DMS 273 (cell line): ENCODE measurements at regions not wholly inside any gene's neighbourhood (a gene's known extent, or its start where the extent isn't known, plus 50 kb on each side); places are given as distances from the start of the nearest gene placed in this dataset.
A peak's percentile ranks its signal among the peaks of the same experiment; 100 is the strongest.
"Not testable (repeated sequence)": the region's sequence is repeated elsewhere in the genome, so short reads cannot be mapped to it uniquely, and the experiment has no call there.

ENCODE experiments used
- DNase-seq: peaks from one replicate; lab custom pipeline; 2025; ENCODE audit not compliant: unreplicated experiment; lab: John Stamatoyannopoulos, UW

- no peak for DNase-seq
Observed at GRCh38 chr20:53891306-53891894, 179.0 kb downstream of the BCAS1 start.

- no peak for DNase-seq
Observed at GRCh38 chr20:53890443-53891305, 179.7 kb downstream of the BCAS1 start.

- DNase-seq = no peak
Observed at GRCh38 chr20:53889411-53890148, 180.8 kb downstream of the BCAS1 start.

GRCh38 chr20:53888951-53889350 lies 181.4 kb downstream of the BCAS1 start:
- no peak for DNase-seq

- no peak for DNase-seq
Observed at GRCh38 chr20:53888510-53888909, 181.9 kb downstream of the BCAS1 start.

- DNase-seq = no peak
Observed at GRCh38 chr20:53887973-53888372, 182.4 kb downstream of the BCAS1 start.

- no peak for DNase-seq
Observed at GRCh38 chr20:53884859-53885541, 185.4 kb downstream of the BCAS1 start.

GRCh38 chr20:53883098-53883911 lies 187.1 kb downstream of the BCAS1 start:
- DNase-seq = peak; percentile 28

- DNase-seq = not testable (repeated sequence)
Observed at GRCh38 chr20:53882438-53882986, 187.9 kb downstream of the BCAS1 start.

- DNase-seq = no peak
Observed at GRCh38 chr20:53881362-53881761, 189.0 kb downstream of the BCAS1 start.

GRCh38 chr20:53880108-53880641 lies 190.2 kb downstream of the BCAS1 start:
- no peak for DNase-seq

GRCh38 chr20:53879048-53879684 lies 191.2 kb downstream of the BCAS1 start:
- no peak for DNase-seq

- no peak for DNase-seq
Observed at GRCh38 chr20:53878262-53879047, 191.9 kb downstream of the BCAS1 start.

- DNase-seq = no peak
Observed at GRCh38 chr20:53876956-53877355, 193.4 kb downstream of the BCAS1 start.

- no peak for DNase-seq
Observed at GRCh38 chr20:53876470-53876869, 193.9 kb downstream of the BCAS1 start.

- DNase-seq = no peak
Observed at GRCh38 chr20:53875452-53875851, 194.9 kb downstream of the BCAS1 start.

- DNase-seq = no peak
Observed at GRCh38 chr20:53874706-53875105, 195.7 kb downstream of the BCAS1 start.

GRCh38 chr20:53874104-53874503 lies 196.3 kb downstream of the BCAS1 start:
- DNase-seq = no peak

GRCh38 chr20:53873230-53873604 lies 197.2 kb downstream of the BCAS1 start:
- DNase-seq = no peak
